Suppressor macrophage (primary cell): ENCODE measurements at regions not wholly inside any gene's neighbourhood (a gene's known extent, or its start where the extent isn't known, plus 50 kb on each side); places are given as distances from the start of the nearest gene placed in this dataset.

Experiments used
- DNase-seq, 4 experiments: peaks; one replicate each; pipeline ENCODE4 v3.0.0-alpha.2; 2020 to 2022

GRCh38 chr6:44500074-44500473 is 112.6 kb downstream of the CDC5L start:
- no peak for DNase-seq

GRCh38 chr6:44503471-44503870 is 116.0 kb downstream of the CDC5L start:
- no peak for DNase-seq

- no peak for DNase-seq
Measured at GRCh38 chr6:44504301-44504791, 116.8 kb downstream of the CDC5L start.

GRCh38 chr6:44505751-44506150 is 118.2 kb downstream of the CDC5L start:
- no peak for DNase-seq

GRCh38 chr6:44507014-44507413 is 119.5 kb downstream of the CDC5L start:
- no peak for DNase-seq

GRCh38 chr6:44508646-44509045 is 121.1 kb downstream of the CDC5L start:
- DNase-seq, result no peak

GRCh38 chr6:44511126-44511525 is 123.6 kb downstream of the CDC5L start:
- DNase-seq, result no peak

GRCh38 chr6:44512868-44513741 is 125.6 kb downstream of the CDC5L start:
- peak; percentile 7 to 37 (median 29) for DNase-seq

GRCh38 chr6:44514085-44514484 is 126.6 kb downstream of the CDC5L start:
- DNase-seq, result no peak

GRCh38 chr6:44514576-44515193 is 127.2 kb downstream of the CDC5L start:
- DNase-seq, result no peak

GRCh38 chr6:44522871-44523270 is 135.4 kb downstream of the CDC5L start:
- DNase-seq, result peak; percentile 2 to 32 (median 23)

GRCh38 chr6:44524476-44525227 is 137.1 kb downstream of the CDC5L start:
- DNase-seq, result no peak

- DNase-seq, result no peak
Measured at GRCh38 chr6:44525761-44526351, 138.3 kb downstream of the CDC5L start.

- peak; percentile 69 to 85 (median 72) for DNase-seq
Measured at GRCh38 chr6:44527181-44527580, 139.7 kb downstream of the CDC5L start.

- DNase-seq, result no peak
Measured at GRCh38 chr6:44527583-44528369, 140.3 kb downstream of the CDC5L start.

GRCh38 chr6:44528370-44528644 is 140.8 kb downstream of the CDC5L start:
- DNase-seq, result no peak

GRCh38 chr6:44528716-44529115 is 141.2 kb downstream of the CDC5L start:
- DNase-seq, result no peak

GRCh38 chr6:44529146-44529905 is 141.8 kb downstream of the CDC5L start:
- no peak for DNase-seq

GRCh38 chr6:44530209-44530909 is 142.9 kb downstream of the CDC5L start:
- DNase-seq, result no peak

- no peak for DNase-seq
Measured at GRCh38 chr6:44530910-44531234, 143.4 kb downstream of the CDC5L start.

GRCh38 chr6:44531442-44532015 is 144.0 kb downstream of the CDC5L start:
- DNase-seq, result no peak
